Kidney capillary endothelial cell (primary cell): ENCODE measurements at regions not wholly inside any gene's neighbourhood (a gene's known extent, or its start where the extent isn't known, plus 50 kb on each side); places are given as distances from the start of the nearest gene placed in this dataset.
"Not testable (repeated sequence)": the region's sequence is repeated elsewhere in the genome, so short reads cannot be mapped to it uniquely, and the experiment has no call there.

Experiments used
- DNase-seq: peaks from one replicate; pipeline ENCODE4 v3.0.0-alpha.2; 2018; ENCODE audit warnings: low spot score

DNA sequence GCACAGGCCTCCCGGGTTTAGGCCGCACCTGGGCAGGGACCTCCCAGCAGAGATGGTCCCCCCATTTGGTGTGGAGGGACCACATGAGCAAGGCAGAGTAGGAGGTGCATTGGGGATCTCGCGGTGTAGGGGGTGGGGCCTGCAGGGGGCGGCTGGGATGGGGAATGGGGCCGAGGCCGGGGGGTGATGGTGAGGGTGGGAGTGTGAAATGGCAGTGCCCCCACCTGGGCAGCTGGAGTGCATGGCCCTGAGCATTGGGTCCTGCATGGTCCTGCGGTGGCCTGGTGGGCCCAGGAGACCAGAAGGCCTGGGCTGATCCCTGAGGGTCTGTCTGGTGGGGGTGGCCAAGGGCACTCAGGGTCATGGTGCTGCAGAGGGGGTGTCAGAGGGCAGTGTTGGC lies 111.8 kb downstream of the KIF26A start:
- no peak for DNase-seq

DNA sequence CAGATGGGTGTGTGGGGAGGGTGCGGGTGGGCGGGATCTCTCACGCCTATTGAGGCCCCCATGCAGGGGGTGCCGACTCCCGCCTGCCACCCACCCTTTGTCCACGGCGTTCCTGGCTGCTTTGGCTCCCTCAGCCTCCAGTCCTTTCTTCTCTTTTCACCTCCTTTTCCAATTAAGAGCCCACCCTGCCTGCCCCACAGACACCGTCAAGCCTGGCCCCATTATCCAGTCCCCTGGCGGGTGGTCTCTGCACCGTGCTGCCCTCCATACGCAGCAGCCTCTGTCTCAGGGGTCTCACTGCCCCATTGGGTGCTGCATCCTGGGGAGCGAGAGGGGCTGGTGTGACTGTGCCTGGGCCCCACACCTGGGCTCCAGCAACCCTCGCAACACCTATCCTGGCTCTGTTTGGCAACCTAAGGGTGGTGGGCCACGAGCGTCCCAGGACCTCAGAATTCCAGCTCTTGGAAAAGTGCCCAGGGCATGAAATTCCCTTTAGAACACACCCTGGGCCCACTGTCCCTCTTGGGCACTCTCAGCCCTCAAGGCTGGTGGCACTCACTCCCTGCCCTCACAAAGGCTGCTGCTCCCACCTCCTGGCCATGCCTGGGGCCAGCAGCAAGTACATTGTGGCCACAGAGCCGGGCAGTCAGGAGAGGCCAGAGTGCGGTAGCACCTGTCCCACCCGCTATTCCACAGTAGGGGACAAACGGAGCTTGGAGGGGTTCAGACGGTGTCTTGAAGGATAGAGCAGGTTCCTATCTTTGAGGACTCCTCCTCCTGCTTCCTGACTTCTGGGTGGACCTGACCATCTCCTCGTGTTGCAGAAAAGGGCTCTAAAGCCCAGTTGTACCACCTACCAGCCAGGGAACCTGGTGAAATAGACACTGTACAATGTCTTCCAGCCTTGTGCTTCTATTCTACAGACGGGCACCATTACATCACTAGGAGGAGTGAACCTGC lies 114.1 kb downstream of the KIF26A start:
- DNase-seq, result no peak

GRCh38 chr14:104253223-104253822 lies 114.9 kb downstream of the KIF26A start:
- DNase-seq, result no peak

GRCh38 chr14:104253901-104254353 lies 115.5 kb downstream of the KIF26A start:
- DNase-seq, result no peak

GRCh38 chr14:104254735-104255400 lies 116.5 kb downstream of the KIF26A start:
- DNase-seq, result no peak

DNA sequence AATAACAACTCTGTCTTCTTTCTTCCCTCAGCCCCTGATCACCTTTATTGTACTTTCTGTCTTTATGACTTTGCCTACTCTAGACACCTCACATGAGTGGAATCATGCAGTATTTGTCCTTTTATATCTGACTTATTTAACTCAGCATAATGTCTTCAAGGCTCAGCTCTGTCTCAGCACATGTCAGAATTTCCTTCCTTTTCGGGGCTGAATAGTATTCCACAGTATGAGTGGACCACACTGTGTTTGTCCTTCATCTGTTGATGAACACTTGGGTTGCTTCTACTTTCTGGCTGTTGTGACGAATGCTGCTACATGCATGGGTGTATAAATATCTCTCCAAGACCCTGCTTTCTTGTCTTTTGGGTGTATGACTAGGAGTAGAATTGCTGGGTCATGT lies 117.6 kb downstream of the KIF26A start:
- no peak for DNase-seq

DNA sequence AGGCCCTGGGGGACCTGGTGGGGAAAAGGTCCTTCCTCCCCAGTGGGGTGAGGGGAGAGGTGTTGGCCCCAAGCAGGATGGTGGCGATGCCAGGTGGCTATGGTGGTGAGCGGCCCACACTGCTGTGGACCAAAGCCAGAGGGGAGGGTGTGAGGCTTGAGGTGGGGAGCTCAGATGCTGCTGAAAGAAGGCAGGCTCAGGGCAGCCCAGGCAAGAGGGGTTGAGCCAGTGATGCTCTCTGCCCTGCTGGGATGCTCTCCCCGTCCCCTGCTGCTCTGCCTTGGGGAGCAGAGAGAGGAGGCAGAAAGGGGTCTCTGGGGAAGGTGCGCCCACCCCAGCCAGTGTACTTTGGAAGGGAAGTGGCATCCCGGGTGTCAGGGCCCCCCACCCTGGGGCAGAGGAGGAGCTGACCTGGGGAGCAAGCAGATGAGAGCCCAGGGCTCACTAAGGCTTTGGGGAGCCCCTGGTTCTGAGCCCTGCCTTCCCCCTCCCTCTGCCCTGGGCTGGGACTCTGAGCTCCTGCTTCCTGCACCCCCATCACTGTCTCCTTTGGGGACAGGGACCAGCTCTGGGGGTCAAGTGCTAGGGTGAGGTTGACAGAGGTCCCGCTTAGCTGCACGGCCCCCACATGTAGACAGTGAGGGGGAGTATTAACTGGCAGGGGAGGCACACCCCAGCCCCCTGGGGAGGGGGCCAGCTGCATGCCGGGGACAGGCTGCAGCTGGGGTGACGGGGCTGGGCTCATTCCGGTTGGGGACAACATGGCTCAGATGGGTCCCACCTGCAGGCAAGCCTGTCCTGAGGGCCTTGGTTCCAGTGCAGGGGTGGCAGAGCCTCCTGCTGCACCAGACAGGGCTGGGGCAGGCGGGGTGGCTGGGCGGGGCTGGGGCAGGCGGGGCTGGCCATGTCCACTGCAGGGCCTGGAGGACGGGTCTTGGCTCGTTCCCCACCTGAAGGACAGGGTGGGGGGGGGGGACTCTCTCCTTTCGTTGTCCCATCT lies 124.4 kb downstream of the KIF26A start:
- no peak for DNase-seq

- no peak for DNase-seq
These were observed 125.4 kb downstream of the KIF26A start for GRCh38 chr14:104263675-104264358.

DNA sequence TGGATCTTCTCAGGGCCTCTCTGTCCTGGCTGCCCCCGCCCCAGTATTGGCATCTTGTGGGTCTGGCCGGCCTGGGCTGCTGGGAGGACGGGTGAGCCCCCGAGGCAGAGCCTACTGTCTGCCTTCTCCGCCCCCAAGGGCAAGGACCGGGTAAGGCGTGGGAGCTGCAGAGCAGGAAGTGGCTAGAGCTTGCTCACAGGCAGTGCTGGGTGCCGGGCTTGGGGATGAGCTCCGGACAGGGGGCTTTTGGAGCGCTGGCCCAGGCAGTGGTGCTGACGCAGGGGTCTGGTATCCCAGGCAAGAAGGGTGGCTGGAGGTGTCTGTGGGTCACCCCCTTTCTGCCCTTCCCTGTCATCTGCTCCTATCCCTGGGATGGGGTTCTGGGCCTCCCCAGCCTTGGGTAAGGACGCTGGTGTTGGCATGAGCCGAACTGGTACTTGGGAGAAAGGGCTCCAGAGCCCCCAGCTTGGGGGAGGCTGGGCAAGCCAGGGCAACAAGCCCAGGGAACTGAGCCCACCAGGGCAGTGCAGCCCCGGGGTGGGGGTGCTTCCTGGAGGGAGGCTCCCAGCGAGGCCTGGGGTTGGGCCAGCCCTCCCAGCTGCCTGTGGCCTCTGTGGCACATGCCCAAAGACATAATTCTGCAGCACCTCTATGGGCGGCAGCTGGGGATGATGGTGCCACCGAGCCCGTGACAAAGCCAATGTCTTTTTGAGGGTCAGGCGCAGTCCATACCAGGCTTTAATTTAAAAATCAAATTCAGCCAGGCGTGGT lies 126.3 kb downstream of the KIF26A start:
- DNase-seq, result no peak

- DNase-seq, result no peak
These were observed 127.7 kb downstream of the KIF26A start for GRCh38 chr14:104265918-104266630.

- no peak for DNase-seq
These were observed 128.5 kb downstream of the KIF26A start for GRCh38 chr14:104266631-104267575.

DNA sequence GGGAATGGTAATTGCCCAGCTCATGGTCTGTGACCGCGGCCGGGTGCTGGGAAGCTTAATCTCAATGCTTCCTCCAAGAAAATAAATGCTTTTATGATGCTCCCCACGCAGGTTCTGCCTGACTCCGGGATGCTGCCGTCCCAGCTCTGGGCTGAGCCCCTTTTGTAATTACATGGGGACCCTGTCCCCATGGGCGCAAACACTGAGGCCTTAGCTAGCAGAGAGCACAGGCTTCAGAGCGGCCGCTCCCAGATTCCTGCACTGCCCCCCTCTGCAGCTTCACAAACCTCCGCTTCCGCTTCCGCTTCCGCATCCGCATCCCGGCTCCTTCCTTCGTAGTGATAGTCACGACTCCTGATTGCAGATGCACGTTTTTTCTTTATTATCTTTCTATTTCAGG lies 129.5 kb downstream of the KIF26A start:
- DNase-seq, result peak; percentile 40

DNA sequence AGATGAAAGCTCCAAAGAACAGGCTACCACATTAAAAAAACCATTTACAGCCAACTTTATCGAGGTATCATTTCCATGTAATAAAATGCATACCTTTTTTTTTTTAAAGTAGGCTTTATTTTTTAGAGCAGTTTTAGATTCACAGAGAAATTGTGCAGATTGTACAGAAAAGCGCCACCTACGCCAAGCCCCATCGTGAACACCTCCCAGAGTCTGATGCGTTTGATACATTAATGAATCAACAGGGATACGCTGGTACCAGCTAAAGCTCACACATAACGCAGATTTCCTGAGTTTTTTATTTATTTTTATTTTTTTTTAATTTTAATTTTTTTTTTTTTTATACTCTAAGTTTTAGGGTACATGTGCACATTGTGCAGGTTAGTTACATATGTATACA lies 129.9 kb downstream of the KIF26A start:
- no peak for DNase-seq

DNA sequence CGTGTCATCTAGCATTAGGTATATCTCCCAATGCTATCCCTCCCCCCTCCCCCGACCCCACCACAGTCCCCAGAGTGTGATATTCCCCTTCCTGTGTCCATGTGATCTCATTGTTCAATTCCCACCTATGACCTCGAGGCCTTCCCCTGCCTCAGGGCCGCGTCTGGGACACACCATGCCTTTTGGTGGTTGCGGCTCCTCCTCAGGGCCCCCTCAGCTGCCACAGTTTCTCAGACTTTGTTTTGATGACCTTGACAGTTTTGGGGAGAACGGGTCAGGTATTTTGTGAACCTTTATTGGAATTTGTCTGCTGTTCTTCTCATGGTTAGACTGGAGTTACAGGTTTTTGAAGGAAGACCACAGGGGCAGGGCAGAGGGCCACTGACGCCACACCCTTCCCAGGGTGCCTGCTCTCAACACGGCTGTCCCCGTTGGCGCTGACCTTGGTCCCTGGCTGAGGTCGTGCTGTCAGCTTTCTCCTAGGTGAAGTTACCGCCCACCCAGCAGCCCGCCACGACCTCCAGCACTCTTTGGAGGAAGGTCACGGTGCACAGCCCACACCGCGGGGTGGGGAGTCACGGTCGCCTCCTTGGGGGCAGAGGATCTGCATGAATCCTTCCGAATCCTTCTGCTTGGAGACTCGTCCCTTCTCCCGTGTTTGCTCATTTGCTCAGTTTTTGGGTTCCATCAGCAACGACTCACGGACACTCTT lies 130.5 kb downstream of the KIF26A start:
- DNase-seq, result no peak

GRCh38 chr14:104269511-104270241 lies 131.3 kb downstream of the KIF26A start:
- not testable (repeated sequence) for DNase-seq

- no peak for DNase-seq
These were observed 133.0 kb downstream of the KIF26A start for GRCh38 chr14:104271391-104271790.

GRCh38 chr14:104274806-104275205 lies 136.4 kb downstream of the KIF26A start:
- no peak for DNase-seq
